ENCODE measurements at regions not wholly inside any gene's neighbourhood (a gene's known extent, or its start where the extent isn't known, plus 50 kb on each side); places are given as distances from the start of the nearest gene placed in this dataset.
A peak's percentile ranks its signal among the peaks of the same experiment; 100 is the strongest.

DNA sequence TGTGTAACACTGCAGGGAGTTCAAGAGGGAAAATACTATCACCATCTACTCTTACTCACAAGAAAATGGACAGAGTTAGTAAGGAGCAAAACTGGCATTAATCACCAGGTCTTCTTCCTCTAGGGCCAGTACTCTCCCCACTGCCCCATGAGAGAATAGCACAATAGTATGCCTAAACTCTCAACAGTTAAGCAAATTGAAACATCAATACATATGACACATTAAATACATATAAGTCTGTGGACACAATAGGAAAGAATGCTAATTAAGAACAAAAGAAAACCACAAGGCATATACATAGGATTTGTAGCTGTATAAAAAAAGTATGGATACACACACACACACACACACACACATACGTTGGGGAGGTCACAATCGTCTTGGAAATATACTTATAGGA is 197.9 kb upstream of the BDNF start:
- no peak for ATAC-seq
- no peak overlapping the region for H3K4me3 ChIP-seq
- TF ChIP-seq CTCF (IDR thresholded peaks at IDR 0.05) = no peak
- H3K9me3 ChIP-seq = no peaks in the 10 kb centered on the region
- no peaks in the 10 kb centered on the region for H3K36me3 ChIP-seq
- no peak for DNase-seq
- no peaks in the 10 kb centered on the region for H3K27me3 ChIP-seq
- no peak overlapping the region for H3K27ac ChIP-seq
- no peaks in the 10 kb centered on the region for H3K4me1 ChIP-seq
- intact Hi-C loops (cut with DNase I) = no loop called here

- no peak for ATAC-seq
- H3K27ac ChIP-seq = no peak overlapping the region
- H3K36me3 ChIP-seq = no peaks in the 10 kb centered on the region
- TF ChIP-seq CTCF (IDR thresholded peaks at IDR 0.05) = no peak
- peaks cover 0 to 2% of the 10 kb centered on the region in 2 donors for H3K9me3 ChIP-seq
- H3K4me3 ChIP-seq = no peak overlapping the region
- no peak for DNase-seq
- no peaks in the 10 kb centered on the region for H3K27me3 ChIP-seq
- H3K4me1 ChIP-seq = no peaks in the 10 kb centered on the region
- intact Hi-C loops (cut with DNase I) = no loop called here
These were observed 195.8 kb upstream of the BDNF start for GRCh38 chr11:27896096-27896495.

- intact Hi-C loops (cut with DNase I) = no loop called here
- no peak overlapping the region for H3K27ac ChIP-seq
These were observed 194.3 kb upstream of the BDNF start for GRCh38 chr11:27894552-27894951.

GRCh38 chr11:27886857-27887256 is 186.6 kb upstream of the BDNF start:
- no peaks in the 10 kb centered on the region for H3K4me1 ChIP-seq
- ATAC-seq (no peak), DNase-seq (no peak)
- intact Hi-C loops (cut with DNase I) = no loop called here
- no peaks in the 10 kb centered on the region for H3K36me3 ChIP-seq
- H3K27ac ChIP-seq = no peak overlapping the region
- TF ChIP-seq CTCF (IDR thresholded peaks at IDR 0.05) = no peak
- H3K9me3 ChIP-seq = peaks cover 0 to 2% of the 10 kb centered on the region in 2 donors
- no peaks in the 10 kb centered on the region for H3K27me3 ChIP-seq
- H3K4me3 ChIP-seq = no peak overlapping the region

More at GRCh38 chr11:27894552-27894951, 194.3 kb upstream of the BDNF start:
- ATAC-seq (no peak), DNase-seq (no peak)
- Histone ChIP-seq H3K36me3 (no peaks in the 10 kb centered on the region), H3K4me3 (no peak overlapping the region), H3K27me3 (no peaks in the 10 kb centered on the region), H3K9me3 (peaks cover 0 to 2% of the 10 kb centered on the region in 2 donors), H3K4me1 (no peaks in the 10 kb centered on the region)
- TF ChIP-seq CTCF (IDR thresholded peaks at IDR 0.05) = no peak

- ATAC-seq (peak; percentile 58), DNase-seq (no peak)
- no peak overlapping the region for H3K4me3 ChIP-seq
- intact Hi-C loops (cut with DNase I) = no loop called here
- H3K9me3 ChIP-seq = no peaks in the 10 kb centered on the region
- TF ChIP-seq CTCF (IDR thresholded peaks at IDR 0.05) = no peak
- H3K4me1 ChIP-seq = no peaks in the 10 kb centered on the region
- no peaks in the 10 kb centered on the region for H3K36me3 ChIP-seq
- no peak overlapping the region for H3K27ac ChIP-seq
- no peaks in the 10 kb centered on the region for H3K27me3 ChIP-seq
These were observed 181.9 kb upstream of the BDNF start for GRCh38 chr11:27882066-27882697.

All from left lung (tissue), 4 donors.